ENCODE measurements at regions not wholly inside any gene's neighbourhood (a gene's known extent, or its start where the extent isn't known, plus 50 kb on each side); places are given as distances from the start of the nearest gene placed in this dataset.
"Not testable (repeated sequence)": the region's sequence is repeated elsewhere in the genome, so short reads cannot be mapped to it uniquely, and the experiment has no call there.

DNA sequence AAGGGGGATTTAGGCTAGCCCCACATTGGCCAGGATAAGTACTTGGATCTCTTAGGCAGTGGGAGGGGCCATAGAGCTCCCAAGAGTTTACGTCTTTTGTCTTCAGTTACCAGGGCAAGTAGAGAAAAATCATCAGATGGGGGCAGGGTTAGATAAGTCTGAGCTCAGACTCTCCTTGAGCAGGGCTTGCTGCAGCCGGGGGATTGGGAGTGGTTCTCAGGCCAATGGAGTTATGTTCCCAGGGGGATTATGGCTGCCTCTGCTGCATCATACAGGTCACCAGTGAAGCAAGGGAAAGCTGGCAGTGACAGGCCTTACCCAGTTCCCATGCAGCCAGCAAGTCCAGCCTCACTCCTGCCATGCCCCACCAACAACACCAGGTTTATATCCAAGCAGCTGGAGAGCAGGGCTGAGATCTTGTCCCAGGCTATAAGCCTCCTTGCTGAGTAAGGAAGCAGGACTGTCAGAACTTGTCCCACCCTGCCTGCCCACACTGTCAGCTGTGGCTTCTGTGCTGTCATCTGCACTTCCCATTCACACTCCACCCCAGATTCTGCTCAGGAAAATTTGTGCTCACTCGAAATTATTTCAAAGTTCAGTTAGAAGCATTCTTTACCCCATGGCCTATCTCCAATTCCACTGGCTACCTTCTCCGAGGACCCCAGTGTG lies 215.3 kb downstream of the FAM43A start:
- Histone ChIP-seq H3K27ac (ENCODE audit: low read length) (no peak overlapping the region), H2AFZ (ENCODE audit: low read depth, low read length) (no peak overlapping the region), H3K9me3 (ENCODE audit: insufficient read depth, low read length, severe bottlenecking) (peaks cover 2% of the 10 kb centered on the region), H3K36me3 (ENCODE audit: insufficient read depth, low read length) (no peaks in the 10 kb centered on the region), H3K4me3 (ENCODE audit: low read depth in 1 of 2, low read length in 2 of 2) (no peak overlapping the region), H3K4me1 (ENCODE audit: insufficient read depth, low read length) (no peaks in the 10 kb centered on the region), H3K79me2 (ENCODE audit: insufficient read depth, low read length) (no peaks in the 10 kb centered on the region), H3K9ac (ENCODE audit: low read depth, low read length) (no peak overlapping the region), H3K4me2 (ENCODE audit: insufficient read depth, low read length) (no peak overlapping the region), H4K20me1 (ENCODE audit: insufficient read depth, low read length) (no peaks in the 10 kb centered on the region), H3K27me3 (ENCODE audit: insufficient read depth, low read length, poor library complexity) (no peaks in the 10 kb centered on the region)
- TF ChIP-seq EZH2 (IDR thresholded peaks at IDR 0.05; ENCODE audit: borderline replicate concordance, low read depth, low read length, severe bottlenecking) = no peak
- TF ChIP-seq, protein P1, sequence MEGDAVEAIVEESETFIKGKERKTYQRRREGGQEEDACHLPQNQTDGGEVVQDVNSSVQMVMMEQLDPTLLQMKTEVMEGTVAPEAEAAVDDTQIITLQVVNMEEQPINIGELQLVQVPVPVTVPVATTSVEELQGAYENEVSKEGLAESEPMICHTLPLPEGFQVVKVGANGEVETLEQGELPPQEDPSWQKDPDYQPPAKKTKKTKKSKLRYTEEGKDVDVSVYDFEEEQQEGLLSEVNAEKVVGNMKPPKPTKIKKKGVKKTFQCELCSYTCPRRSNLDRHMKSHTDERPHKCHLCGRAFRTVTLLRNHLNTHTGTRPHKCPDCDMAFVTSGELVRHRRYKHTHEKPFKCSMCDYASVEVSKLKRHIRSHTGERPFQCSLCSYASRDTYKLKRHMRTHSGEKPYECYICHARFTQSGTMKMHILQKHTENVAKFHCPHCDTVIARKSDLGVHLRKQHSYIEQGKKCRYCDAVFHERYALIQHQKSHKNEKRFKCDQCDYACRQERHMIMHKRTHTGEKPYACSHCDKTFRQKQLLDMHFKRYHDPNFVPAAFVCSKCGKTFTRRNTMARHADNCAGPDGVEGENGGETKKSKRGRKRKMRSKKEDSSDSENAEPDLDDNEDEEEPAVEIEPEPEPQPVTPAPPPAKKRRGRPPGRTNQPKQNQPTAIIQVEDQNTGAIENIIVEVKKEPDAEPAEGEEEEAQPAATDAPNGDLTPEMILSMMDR (IDR thresholded peaks at IDR 0.05; ENCODE audit: borderline replicate concordance, extremely low read depth, low read length, poor library complexity, severe bottlenecking) = no peak
- ATAC-seq (ENCODE audit: insufficient read depth, low read depth) (no peak), DNase-seq (no peak)

DNA sequence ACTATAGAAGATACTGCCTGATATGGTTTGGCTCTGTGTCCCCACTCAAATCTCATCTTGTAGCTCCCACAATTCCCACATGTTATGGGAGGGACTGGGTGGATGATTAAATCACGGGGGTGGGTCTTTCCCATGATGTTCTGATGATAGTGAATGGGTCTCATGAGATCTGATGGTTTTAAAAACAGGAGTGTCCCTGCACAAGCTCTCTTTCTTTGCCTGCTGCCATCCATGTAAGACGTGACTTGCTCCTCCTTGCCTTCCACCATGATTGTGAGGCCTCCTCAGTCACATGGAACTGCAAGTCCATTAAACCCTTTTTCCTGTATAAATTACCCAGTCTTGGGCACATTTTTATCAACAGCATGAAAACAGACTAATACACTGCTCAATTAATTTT lies 217.8 kb downstream of the FAM43A start:
- not testable (repeated sequence) for DNase-seq; H3K9ac ChIP-seq (ENCODE audit: low read depth, low read length); H3K4me3 ChIP-seq (ENCODE audit: low read depth in 1 of 2, low read length in 2 of 2)

DNA sequence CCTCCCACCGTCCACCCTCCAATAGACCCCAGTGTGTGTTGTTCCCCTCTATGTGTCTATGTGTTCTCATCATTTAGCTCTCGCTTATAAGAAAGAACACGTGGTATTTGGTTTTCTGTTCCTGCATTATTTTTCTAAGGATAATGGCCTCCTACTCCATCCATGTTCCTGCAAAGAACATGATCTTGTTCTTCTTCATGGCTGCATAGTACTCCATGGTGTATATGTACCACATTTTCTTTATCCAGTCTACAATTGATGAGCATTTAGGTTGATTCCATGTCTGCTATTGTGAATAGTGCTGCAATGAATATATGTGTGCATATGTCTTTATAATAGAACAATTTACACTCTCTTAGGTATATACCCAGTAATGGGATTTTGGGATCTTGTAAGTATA lies 219.3 kb downstream of the FAM43A start:
- H3K9me3 ChIP-seq (ENCODE audit: insufficient read depth, low read length, severe bottlenecking); H2AFZ ChIP-seq (ENCODE audit: low read depth, low read length); H4K20me1 ChIP-seq (ENCODE audit: insufficient read depth, low read length); ATAC-seq (ENCODE audit: insufficient read depth, low read depth); H3K4me3 ChIP-seq (ENCODE audit: low read depth in 1 of 2, low read length in 2 of 2); H3K27me3 ChIP-seq (ENCODE audit: insufficient read depth, low read length, poor library complexity); H3K79me2 ChIP-seq (ENCODE audit: insufficient read depth, low read length); H3K36me3 ChIP-seq (ENCODE audit: insufficient read depth, low read length); H3K4me1 ChIP-seq (ENCODE audit: insufficient read depth, low read length); H3K9ac ChIP-seq (ENCODE audit: low read depth, low read length); DNase-seq; H3K4me2 ChIP-seq (ENCODE audit: insufficient read depth, low read length); H3K27ac ChIP-seq (ENCODE audit: low read length): not testable (repeated sequence)

More for the DNA sequence above, 217.8 kb downstream of the FAM43A start:
- not testable (repeated sequence) for H3K27me3 ChIP-seq (ENCODE audit: insufficient read depth, low read length, poor library complexity); ATAC-seq (ENCODE audit: insufficient read depth, low read depth); H3K79me2 ChIP-seq (ENCODE audit: insufficient read depth, low read length); H3K36me3 ChIP-seq (ENCODE audit: insufficient read depth, low read length); H3K9me3 ChIP-seq (ENCODE audit: insufficient read depth, low read length, severe bottlenecking); H4K20me1 ChIP-seq (ENCODE audit: insufficient read depth, low read length); H3K4me1 ChIP-seq (ENCODE audit: insufficient read depth, low read length); H3K27ac ChIP-seq (ENCODE audit: low read length); H3K4me2 ChIP-seq (ENCODE audit: insufficient read depth, low read length); H2AFZ ChIP-seq (ENCODE audit: low read depth, low read length)

DNA sequence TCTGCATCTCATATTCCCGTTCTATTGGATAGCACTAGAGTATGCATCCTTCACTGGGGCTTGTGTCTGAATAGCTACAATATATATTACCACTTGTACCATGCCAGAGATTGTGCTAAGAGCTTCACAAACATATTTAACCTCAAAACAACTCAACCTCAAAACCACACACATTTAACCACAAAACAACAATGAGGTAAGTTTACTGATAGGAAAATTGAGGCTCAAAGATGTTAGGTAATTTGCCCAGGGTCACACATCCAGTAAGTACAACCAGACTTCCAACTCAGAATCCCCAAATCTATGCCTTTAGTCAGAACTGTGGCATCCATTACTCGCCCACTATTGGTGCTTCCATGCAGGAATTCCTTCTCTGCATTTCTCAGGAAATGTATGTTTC lies 220.0 kb downstream of the FAM43A start:
- no peak overlapping the region for H3K27ac ChIP-seq (ENCODE audit: low read length)
- no peaks in the 10 kb centered on the region for H3K9me3 ChIP-seq (ENCODE audit: insufficient read depth, low read length, severe bottlenecking)
- no peaks in the 10 kb centered on the region for H4K20me1 ChIP-seq (ENCODE audit: insufficient read depth, low read length)
- no peaks in the 10 kb centered on the region for H3K4me1 ChIP-seq (ENCODE audit: insufficient read depth, low read length)
- DNase-seq = no peak
- ATAC-seq (ENCODE audit: insufficient read depth, low read depth) = no peak
- TF ChIP-seq, protein P1 (IDR thresholded peaks at IDR 0.05; ENCODE audit: borderline replicate concordance, extremely low read depth, low read length, poor library complexity, severe bottlenecking) = no peak
- no peak for TF ChIP-seq EZH2 (IDR thresholded peaks at IDR 0.05; ENCODE audit: borderline replicate concordance, low read depth, low read length, severe bottlenecking)
- H3K9ac ChIP-seq (ENCODE audit: low read depth, low read length) = no peak overlapping the region
- H3K4me2 ChIP-seq (ENCODE audit: insufficient read depth, low read length) = no peak overlapping the region
- no peak overlapping the region for H3K4me3 ChIP-seq (ENCODE audit: low read depth in 1 of 2, low read length in 2 of 2)
- H2AFZ ChIP-seq (ENCODE audit: low read depth, low read length) = no peak overlapping the region
- H3K79me2 ChIP-seq (ENCODE audit: insufficient read depth, low read length) = no peaks in the 10 kb centered on the region
- H3K36me3 ChIP-seq (ENCODE audit: insufficient read depth, low read length) = no peaks in the 10 kb centered on the region
- H3K27me3 ChIP-seq (ENCODE audit: insufficient read depth, low read length, poor library complexity) = peaks cover 1% of the 10 kb centered on the region
